ENCODE measurements at regions not wholly inside any gene's neighbourhood (a gene's known extent, or its start where the extent isn't known, plus 50 kb on each side); places are given as distances from the start of the nearest gene placed in this dataset.

GRCh38 chr5:155254399-155254798, 240.8 kb downstream of the KIF4B start:
- TF ChIP-seq REST (IDR thresholded peaks at IDR 0.05; ENCODE audit: insufficient read depth in 1 of 2, low read depth in 2 of 2, low read length in 2 of 2) (no peak), SIN3A (IDR thresholded peaks at IDR 0.05; ENCODE audit: borderline replicate concordance, insufficient read depth, low read length) (no peak), POLR2AphosphoS5 (IDR thresholded peaks at IDR 0.05; ENCODE audit: low read depth, low read length) (no peak)
